Trophoblast cell (in vitro differentiated cells and primary cell): ENCODE measurements at regions not wholly inside any gene's neighbourhood (a gene's known extent, or its start where the extent isn't known, plus 50 kb on each side); places are given as distances from the start of the nearest gene placed in this dataset.

ENCODE experiments used
- DNase-seq, 2 donors: peaks; one replicate each; pipeline ENCODE4 v3.0.0-alpha.2; 2016
- H2AFZ ChIP-seq: 2 replicates; pipeline ENCODE4 v1.6.1; 2013; ENCODE audit warnings: low read length, moderate library complexity, mild to moderate bottlenecking; ENCODE audit not compliant: insufficient read depth, poor library complexity
- H2AK5ac ChIP-seq: 2 replicates; pipeline ENCODE4 v1.6.1; 2013; ENCODE audit warnings: mild to moderate bottlenecking, low read length
- H2BK120ac ChIP-seq: 2 replicates; pipeline ENCODE4 v1.6.1; 2013; ENCODE audit warnings: low read length, mild to moderate bottlenecking, moderate library complexity; ENCODE audit not compliant: insufficient read depth, poor library complexity
- H2BK12ac ChIP-seq: 2 replicates; pipeline ENCODE4 v1.6.1; 2013; ENCODE audit warnings: mild to moderate bottlenecking, low read length, moderate library complexity
- H2BK5ac ChIP-seq: 2 replicates; pipeline ENCODE4 v1.6.1; 2013; ENCODE audit warnings: low read length, low read depth, moderate library complexity, mild to moderate bottlenecking; ENCODE audit not compliant: poor library complexity
- H3K14ac ChIP-seq: 2 replicates; pipeline ENCODE4 v1.6.1; 2013; ENCODE audit warnings: mild to moderate bottlenecking, low read length
- H3K18ac ChIP-seq: 2 replicates; pipeline ENCODE4 v1.6.1; 2013; ENCODE audit warnings: mild to moderate bottlenecking, low read length
- H3K23ac ChIP-seq: 2 replicates; pipeline ENCODE4 v1.6.1; 2013; ENCODE audit warnings: low read length
- H3K27ac ChIP-seq: 2 replicates; pipeline ENCODE4 v1.5.1; 2013; ENCODE audit warnings: low read depth, mild to moderate bottlenecking, inconsistent platforms, low read length, moderate library complexity
- H3K27me3 ChIP-seq: 2 replicates; pipeline ENCODE4 v1.6.1; 2013; ENCODE audit warnings: inconsistent platforms, mild to moderate bottlenecking, low read length, moderate library complexity; ENCODE audit not compliant: insufficient read depth
- H3K36me3 ChIP-seq, 2 experiments: 1 replicate in 1 of 2; 2 replicates in 1 of 2; pipeline ENCODE4 v1.6.1; 2013; ENCODE audit warnings: low read length in 2 of 2, mild to moderate bottlenecking in 2 of 2, moderate library complexity in 1 of 2; ENCODE audit not compliant: insufficient read depth in 2 of 2, control insufficient read depth in 1 of 2
- H3K4ac ChIP-seq: 2 replicates; pipeline ENCODE4 v1.6.1; 2013; ENCODE audit warnings: low read depth, mild to moderate bottlenecking, low read length, moderate library complexity
- H3K4me1 ChIP-seq, 2 experiments: 1 replicate in 1 of 2; 2 replicates in 1 of 2; pipeline ENCODE4 v1.6.1; 2013; ENCODE audit warnings: low read length in 2 of 2, mild to moderate bottlenecking in 2 of 2, moderate library complexity in 1 of 2; ENCODE audit not compliant: insufficient read depth in 2 of 2, control insufficient read depth in 1 of 2
- H3K4me2 ChIP-seq: 2 replicates; pipeline ENCODE4 v1.6.1; 2013; ENCODE audit warnings: inconsistent platforms, mild to moderate bottlenecking, low read length, moderate library complexity
- H3K4me3 ChIP-seq: 2 replicates; pipeline ENCODE4 v1.5.1; 2013; ENCODE audit warnings: mild to moderate bottlenecking, low read depth, low read length, inconsistent platforms
- H3K79me1 ChIP-seq: one replicate; pipeline ENCODE4 v1.6.1; 2013; ENCODE audit warnings: low read length
- H3K79me2 ChIP-seq: 2 replicates; pipeline ENCODE4 v1.6.1; 2013; ENCODE audit warnings: low read length, mild to moderate bottlenecking; ENCODE audit not compliant: control insufficient read depth, insufficient read depth, poor library complexity
- H3K9ac ChIP-seq: 2 replicates; pipeline ENCODE4 v1.6.1; 2013; ENCODE audit warnings: mild to moderate bottlenecking, low read length
- H3K9me3 ChIP-seq: 2 replicates; pipeline ENCODE4 v1.6.1; 2013; ENCODE audit warnings: low read depth, mild to moderate bottlenecking, control low read depth, inconsistent platforms, low read length; ENCODE audit not compliant: insufficient read depth
- H4K12ac ChIP-seq: 2 replicates; pipeline ENCODE4 v1.6.1; 2013; ENCODE audit warnings: low read depth, mild to moderate bottlenecking, low read length, moderate library complexity
- H4K8ac ChIP-seq: 2 replicates; pipeline ENCODE4 v1.6.1; 2013; ENCODE audit warnings: low read depth, mild to moderate bottlenecking, low read length, moderate library complexity
- H4K91ac ChIP-seq: one replicate; pipeline ENCODE4 v1.6.1; 2013; ENCODE audit warnings: low read depth, mild to moderate bottlenecking, low read length, moderate library complexity
- WGBS: extraction: QIAGEN DNeasy Blood & Tissue Kit; methylation state at CpG from one replicate; pipeline ENCODE4 v1.1.7; 2013; ENCODE audit warnings: missing lambda C conversion rate; ENCODE audit not compliant: insufficient read length, insufficient coverage; ENCODE audit errors: extremely low coverage; 5-methylcytosine and 5-hydroxymethylcytosine counted together

DNA sequence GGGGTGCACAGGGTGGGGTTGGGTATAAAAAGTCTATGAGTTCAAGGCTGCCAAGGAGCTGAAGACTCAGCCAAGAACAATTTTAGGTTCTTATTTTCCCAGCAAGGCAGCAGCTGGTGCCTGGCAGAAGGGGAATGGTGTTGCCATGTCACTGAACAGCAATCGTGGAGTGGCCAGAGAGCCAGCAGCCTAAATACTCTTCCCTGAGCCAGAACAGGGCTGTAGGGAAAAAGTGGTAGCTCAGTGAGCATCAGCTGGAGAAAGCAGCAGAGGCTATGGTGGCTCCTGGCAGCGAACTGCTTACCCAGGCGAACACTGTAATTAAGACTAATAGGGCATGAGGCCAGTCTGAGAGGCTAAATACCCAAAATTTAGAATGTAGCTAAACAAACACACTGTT, 334.9 kb downstream of the RMST start:
- Histone ChIP-seq H3K4me2 (no peak overlapping the region), H3K23ac (no peak overlapping the region), H2BK120ac (no peak overlapping the region), H4K91ac (no peak overlapping the region), H3K36me3 (no peaks in the 10 kb centered on the region), H3K14ac (no peak overlapping the region), H3K27me3 (no peaks in the 10 kb centered on the region), H4K12ac (no peak overlapping the region), H3K4me3 (no peak overlapping the region), H3K4me1 (no peaks in the 10 kb centered on the region), H3K27ac (no peak overlapping the region), H3K4ac (no peak overlapping the region), H2AFZ (no peak overlapping the region), H2BK5ac (no peak overlapping the region), H3K9ac (no peak overlapping the region), H3K79me2 (no peaks in the 10 kb centered on the region), H3K79me1 (no peaks in the 10 kb centered on the region), H3K18ac (no peak overlapping the region), H3K9me3 (no peaks in the 10 kb centered on the region), H4K8ac (no peak overlapping the region), H2BK12ac (no peak overlapping the region), H2AK5ac (no peak overlapping the region)
- no peak for DNase-seq
- no CpG with 5 or more reads among the region's 3 CpGs for WGBS

DNA sequence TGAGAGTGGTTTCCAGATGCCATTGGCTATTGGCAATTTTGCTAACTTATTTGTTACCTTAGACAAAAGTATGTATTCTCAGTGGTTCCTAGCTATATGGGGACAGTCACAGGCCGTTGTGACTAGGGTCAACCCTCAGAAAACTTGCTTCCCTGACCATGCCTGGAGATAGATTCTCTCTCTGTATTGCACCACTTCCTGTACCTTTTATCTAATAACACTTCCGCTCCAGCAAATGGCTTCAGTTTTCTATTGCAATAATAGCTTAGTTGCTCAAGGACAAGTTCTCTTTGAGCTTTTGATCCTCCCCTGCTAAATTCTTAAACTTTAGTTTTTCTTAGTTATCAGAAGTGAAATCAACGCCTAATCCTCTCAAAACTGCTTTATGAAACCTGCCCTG, 338.0 kb downstream of the RMST start:
- Histone ChIP-seq H3K79me1 (no peaks in the 10 kb centered on the region), H3K27ac (no peak overlapping the region), H3K14ac (no peak overlapping the region), H3K18ac (no peak overlapping the region), H3K4me1 (no peaks in the 10 kb centered on the region), H2BK5ac (no peak overlapping the region), H3K4me3 (no peak overlapping the region), H2BK12ac (no peak overlapping the region), H4K8ac (no peak overlapping the region), H3K23ac (no peak overlapping the region), H4K91ac (no peak overlapping the region), H3K4me2 (no peak overlapping the region), H3K9me3 (no peaks in the 10 kb centered on the region), H3K27me3 (no peaks in the 10 kb centered on the region), H2AFZ (no peak overlapping the region), H4K12ac (no peak overlapping the region), H3K79me2 (no peaks in the 10 kb centered on the region), H2AK5ac (no peak overlapping the region), H3K9ac (no peak overlapping the region), H3K4ac (no peak overlapping the region), H2BK120ac (no peak overlapping the region), H3K36me3 (no peaks in the 10 kb centered on the region)
- DNase-seq, result no peak
- no CpG with 5 or more reads among the region's 3 CpGs for WGBS

DNA sequence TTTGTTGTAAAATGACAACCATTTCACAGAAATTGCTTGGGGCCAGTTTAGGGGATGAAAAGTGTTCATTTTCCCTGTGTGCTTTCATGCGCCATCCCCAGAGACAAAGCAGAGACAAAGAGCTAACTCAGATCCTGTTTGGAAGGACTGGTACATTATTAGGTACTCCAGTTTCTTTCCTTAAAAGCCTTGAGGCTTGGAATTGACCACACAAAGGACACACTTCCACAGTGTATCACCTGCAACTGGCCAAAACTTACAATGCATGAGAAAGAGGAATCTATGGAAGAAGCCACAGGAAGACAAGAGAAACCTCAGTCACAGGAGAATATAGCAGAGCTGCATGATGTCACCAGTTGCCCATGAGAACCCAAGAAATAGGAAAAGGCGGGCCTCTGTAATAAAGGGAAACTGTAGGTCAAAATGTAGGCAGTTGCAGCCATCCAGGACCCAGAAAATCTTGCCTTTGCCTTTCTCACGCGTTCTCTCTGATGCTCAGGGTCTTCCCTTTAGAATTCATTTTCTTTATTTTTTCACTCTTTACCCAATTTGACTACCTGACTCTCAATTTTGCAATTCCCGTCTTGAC, 339.0 kb downstream of the RMST start:
- no peak overlapping the region for H3K4me2 ChIP-seq

DNA sequence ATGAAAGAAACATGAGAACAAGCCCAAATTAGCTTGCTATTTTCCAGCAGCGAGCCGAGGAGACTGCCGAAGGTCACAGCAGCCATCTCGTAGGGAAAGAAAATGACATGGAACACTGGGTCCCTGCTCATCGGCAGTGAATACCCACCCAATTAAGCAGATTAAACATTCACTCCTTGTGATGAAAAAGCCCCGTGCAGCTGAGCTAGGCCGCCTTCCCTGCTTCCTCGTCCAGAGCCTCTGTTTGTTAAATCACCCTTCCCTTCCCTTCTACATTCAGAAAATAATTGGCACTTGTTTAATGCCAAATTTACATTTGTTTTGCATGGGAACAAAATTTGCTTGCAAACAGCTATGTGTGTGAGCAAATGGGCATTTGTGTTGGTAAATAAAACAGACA, 342.5 kb downstream of the RMST start:
- H3K9ac ChIP-seq, result no peak overlapping the region
- H3K27me3 ChIP-seq, result no peaks in the 10 kb centered on the region
- H2AK5ac ChIP-seq, result no peak overlapping the region
- no peaks in the 10 kb centered on the region for H3K79me1 ChIP-seq
- H4K12ac ChIP-seq, result no peak overlapping the region
- H4K8ac ChIP-seq, result no peak overlapping the region
- H2AFZ ChIP-seq, result no peak overlapping the region
- no peaks in the 10 kb centered on the region for H3K4me1 ChIP-seq
- H3K14ac ChIP-seq, result no peak overlapping the region
- H2BK120ac ChIP-seq, result no peak overlapping the region
- no peaks in the 10 kb centered on the region for H3K36me3 ChIP-seq
- DNase-seq, result no peak
- no peak overlapping the region for H2BK12ac ChIP-seq
- no peaks in the 10 kb centered on the region for H3K79me2 ChIP-seq
- no CpG with 5 or more reads among the region's 8 CpGs for WGBS
- no peak overlapping the region for H2BK5ac ChIP-seq
- no peak overlapping the region for H3K4me2 ChIP-seq
- H3K4me3 ChIP-seq, result no peak overlapping the region
- no peak overlapping the region for H3K27ac ChIP-seq
- H3K4ac ChIP-seq, result no peak overlapping the region
- no peak overlapping the region for H3K23ac ChIP-seq
- no peaks in the 10 kb centered on the region for H3K9me3 ChIP-seq
- H3K18ac ChIP-seq, result no peak overlapping the region
- no peak overlapping the region for H4K91ac ChIP-seq

More for the DNA sequence above, 339.0 kb downstream of the RMST start:
- WGBS, result no CpG with 5 or more reads among the region's 5 CpGs
- no peak overlapping the region for H2BK12ac ChIP-seq
- no peaks in the 10 kb centered on the region for H3K9me3 ChIP-seq
- H3K36me3 ChIP-seq, result no peaks in the 10 kb centered on the region
- no peak overlapping the region for H3K9ac ChIP-seq
- H2BK5ac ChIP-seq, result no peak overlapping the region
- H2AFZ ChIP-seq, result no peak overlapping the region
- no peak overlapping the region for H3K18ac ChIP-seq
- no peak overlapping the region for H2BK120ac ChIP-seq
- no peak overlapping the region for H3K23ac ChIP-seq
- no peak overlapping the region for H4K12ac ChIP-seq
- H3K79me1 ChIP-seq, result no peaks in the 10 kb centered on the region
- H3K14ac ChIP-seq, result no peak overlapping the region
- no peak overlapping the region for H3K4me3 ChIP-seq
- no peak overlapping the region for H4K91ac ChIP-seq
- H3K4ac ChIP-seq, result no peak overlapping the region
- no peaks in the 10 kb centered on the region for H3K4me1 ChIP-seq
- H2AK5ac ChIP-seq, result no peak overlapping the region
- H3K79me2 ChIP-seq, result no peaks in the 10 kb centered on the region
- no peak overlapping the region for H4K8ac ChIP-seq
- no peak overlapping the region for H3K27ac ChIP-seq
- no peaks in the 10 kb centered on the region for H3K27me3 ChIP-seq
- DNase-seq, result no peak
